Astrocyte of the spinal cord (primary cell): ENCODE measurements at regions not wholly inside any gene's neighbourhood (a gene's known extent, or its start where the extent isn't known, plus 50 kb on each side); places are given as distances from the start of the nearest gene placed in this dataset.
A peak's percentile ranks its signal among the peaks of the same experiment; 100 is the strongest.

Source experiments
- DNase-seq: peaks from one replicate; pipeline ENCODE4 v3.0.0; 2011; ENCODE audit warnings: low read depth, low spot score
- H3K4me3 ChIP-seq: 2 replicates; pipeline ENCODE4 v1.5.1; 2011; ENCODE audit warnings: low read depth, mild to moderate bottlenecking, low read length, moderate library complexity
- in situ Hi-C: cut with HindIII; loops from 2 replicates; pipeline ENCODE4 v1.10.0; 2017; ENCODE audit warnings: low sequenced_read_pairs
- TF ChIP-seq, protein P1 (sequence below): IDR thresholded peaks from 2 replicates; pipeline ENCODE4 v1.5.1; 2012; ENCODE audit warnings: low read depth, mild to moderate bottlenecking, low read length, inconsistent platforms

DNA sequence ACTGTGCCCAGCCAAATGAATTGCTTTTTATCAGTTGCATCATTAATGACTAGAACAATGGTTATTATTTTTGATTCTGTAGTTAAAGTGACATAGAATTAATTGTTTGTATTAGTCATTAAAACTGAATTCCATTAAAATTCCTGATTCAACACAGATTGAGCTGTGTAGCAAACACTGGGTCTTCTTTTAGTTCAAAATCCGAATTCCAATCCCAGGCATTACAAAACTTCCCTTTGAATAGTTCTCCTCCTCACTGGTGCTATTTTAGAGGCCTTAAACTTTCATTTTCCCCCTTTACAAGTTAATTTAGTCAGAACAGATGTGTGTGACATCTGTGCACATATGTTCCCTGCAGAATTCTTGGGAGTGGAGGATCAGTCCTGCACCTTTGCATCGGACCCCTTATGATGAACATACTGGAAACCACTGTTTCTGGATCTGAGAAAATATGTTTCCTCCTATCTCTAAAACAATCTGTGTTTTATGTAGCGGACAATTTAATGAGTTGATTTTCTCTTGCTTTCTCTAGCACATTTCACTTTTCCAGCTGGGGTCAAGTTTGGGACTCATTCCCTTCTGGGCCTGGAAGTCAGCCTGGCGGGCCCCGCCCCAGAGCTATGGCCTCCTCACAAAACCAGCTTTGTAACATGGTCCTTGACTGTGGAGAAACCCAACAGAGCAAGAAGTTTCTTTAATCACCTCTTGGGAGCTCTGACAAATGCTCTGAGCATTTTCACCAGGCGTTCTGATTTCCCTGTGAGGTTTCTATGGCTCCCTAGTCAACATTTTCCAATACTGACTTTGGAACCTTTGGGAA lies 87.9 kb upstream of the MAMDC2 start:
- TF ChIP-seq, protein P1, sequence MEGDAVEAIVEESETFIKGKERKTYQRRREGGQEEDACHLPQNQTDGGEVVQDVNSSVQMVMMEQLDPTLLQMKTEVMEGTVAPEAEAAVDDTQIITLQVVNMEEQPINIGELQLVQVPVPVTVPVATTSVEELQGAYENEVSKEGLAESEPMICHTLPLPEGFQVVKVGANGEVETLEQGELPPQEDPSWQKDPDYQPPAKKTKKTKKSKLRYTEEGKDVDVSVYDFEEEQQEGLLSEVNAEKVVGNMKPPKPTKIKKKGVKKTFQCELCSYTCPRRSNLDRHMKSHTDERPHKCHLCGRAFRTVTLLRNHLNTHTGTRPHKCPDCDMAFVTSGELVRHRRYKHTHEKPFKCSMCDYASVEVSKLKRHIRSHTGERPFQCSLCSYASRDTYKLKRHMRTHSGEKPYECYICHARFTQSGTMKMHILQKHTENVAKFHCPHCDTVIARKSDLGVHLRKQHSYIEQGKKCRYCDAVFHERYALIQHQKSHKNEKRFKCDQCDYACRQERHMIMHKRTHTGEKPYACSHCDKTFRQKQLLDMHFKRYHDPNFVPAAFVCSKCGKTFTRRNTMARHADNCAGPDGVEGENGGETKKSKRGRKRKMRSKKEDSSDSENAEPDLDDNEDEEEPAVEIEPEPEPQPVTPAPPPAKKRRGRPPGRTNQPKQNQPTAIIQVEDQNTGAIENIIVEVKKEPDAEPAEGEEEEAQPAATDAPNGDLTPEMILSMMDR, result no peak
- H3K4me3 ChIP-seq, result no peak overlapping the region
- DNase-seq, result no peak
- in situ Hi-C loops, result no loop called here

DNA sequence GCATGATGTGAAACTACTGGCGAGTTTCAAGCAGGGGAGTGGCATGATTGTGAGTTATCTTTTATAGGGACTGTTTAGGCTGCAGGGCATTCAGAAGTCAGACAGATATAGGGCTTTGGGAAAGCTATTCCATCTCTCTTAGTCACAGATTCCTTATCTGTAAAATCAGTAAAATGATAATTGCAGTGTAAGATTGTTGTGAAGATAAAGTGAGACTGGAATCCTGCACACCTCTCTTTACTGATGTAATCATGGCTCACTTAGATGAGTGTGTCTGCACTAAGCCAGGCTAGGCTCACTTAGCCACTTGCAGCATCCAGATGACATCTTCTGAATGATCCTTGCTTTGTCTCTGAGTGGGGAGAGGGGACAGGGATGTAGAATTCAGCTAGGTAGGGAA lies 81.8 kb upstream of the MAMDC2 start:
- in situ Hi-C loops, result no loop called here

GRCh38 chr9:69963803-69964202 lies 79.8 kb upstream of the MAMDC2 start:
- TF ChIP-seq, protein P1, result no peak
- DNase-seq, result peak; percentile 18
- H3K4me3 ChIP-seq, result no peak overlapping the region
- in situ Hi-C loops, result no loop called here

More for the DNA sequence above, 81.8 kb upstream of the MAMDC2 start:
- no peak overlapping the region for H3K4me3 ChIP-seq
- TF ChIP-seq, protein P1, result no peak
- no peak for DNase-seq

DNA sequence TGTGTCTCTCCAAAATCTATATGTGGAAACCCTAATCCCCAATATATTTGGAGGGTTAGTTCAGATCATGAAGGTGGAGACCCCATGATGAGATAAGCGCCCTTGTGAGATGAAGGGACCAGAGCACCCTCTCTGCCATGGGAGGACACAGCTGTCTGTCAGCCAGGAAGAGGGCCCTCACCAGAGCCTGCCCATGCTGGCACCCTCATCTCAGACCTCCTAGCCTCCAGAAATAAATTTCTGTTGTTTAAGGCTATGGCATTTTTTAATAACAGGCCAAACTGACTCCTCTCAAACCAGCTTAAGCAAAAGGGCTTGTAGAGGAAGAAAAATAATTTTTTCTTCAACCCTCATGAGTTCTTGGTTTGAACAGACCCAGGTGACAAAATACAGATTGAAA lies 79.2 kb upstream of the MAMDC2 start:
- in situ Hi-C loops, result no loop called here
- TF ChIP-seq, protein P1, result no peak
- H3K4me3 ChIP-seq, result no peak overlapping the region
- DNase-seq, result no peak

GRCh38 chr9:69965416-69966145 lies 78.1 kb upstream of the MAMDC2 start:
- TF ChIP-seq, protein P1, result no peak
- no peak overlapping the region for H3K4me3 ChIP-seq
- no peak for DNase-seq
- in situ Hi-C loops, result no loop called here

DNA sequence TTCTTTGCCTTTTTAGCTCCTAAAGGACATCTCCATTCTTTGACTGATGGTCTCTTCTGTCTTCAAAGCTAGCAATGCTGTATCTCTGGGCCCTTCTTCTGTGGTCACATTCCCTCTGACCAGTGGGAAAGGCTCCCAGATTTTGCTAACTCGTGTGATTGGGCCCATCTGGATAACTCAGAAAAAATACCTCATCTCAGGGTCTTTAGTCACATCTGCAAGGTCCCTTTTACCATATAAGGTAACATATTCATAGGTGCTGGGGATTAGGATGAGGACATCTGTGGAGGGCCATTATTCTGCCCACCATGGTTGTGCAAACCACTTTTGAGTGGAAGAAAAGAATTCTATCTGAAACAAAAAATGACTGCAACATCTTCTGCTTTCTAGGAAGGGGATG lies 76.3 kb upstream of the MAMDC2 start:
- no peak for DNase-seq
- in situ Hi-C loops, result no loop called here
- H3K4me3 ChIP-seq, result no peak overlapping the region
- TF ChIP-seq, protein P1, result no peak
